HEK293 (cell line): ENCODE measurements at regions not wholly inside any gene's neighbourhood (a gene's known extent, or its start where the extent isn't known, plus 50 kb on each side); places are given as distances from the start of the nearest gene placed in this dataset.

Experiments used
- CTCF ChIA-PET: fragments of 350-600 bp; formaldehyde crosslinking; extraction: SDS; loops from one replicate; lab custom pipeline; 2021; ENCODE audit warnings: antibody characterized with exemption; lab: Yijun Ruan, JAX
- POLR2A ChIA-PET: fragments of 300-600 bp; formaldehyde crosslinking; extraction: SDS; loops from one replicate; lab custom pipeline; 2020; ENCODE audit warnings: antibody characterized with exemption, inconsistent platforms; lab: Yijun Ruan, JAX
- H3K27ac ChIP-seq: fragments of 200-500 bp; sonication (Bioruptor generic); 2 replicates; pipeline ENCODE4 v1.5.1; 2014; ENCODE audit warnings: low read depth, low read length, control low read depth, inconsistent platforms; ENCODE audit errors: extremely low read depth
- H3K36me3 ChIP-seq, 2 experiments: fragments of 200-500 bp in 1 of 2; sonication (Bioruptor generic) in 1 of 2; 1 replicate in 1 of 2; 2 replicates in 1 of 2; pipeline ENCODE4 v1.5.1; 2014 to 2017; ENCODE audit warnings: inconsistent platforms in 2 of 2, low read length in 2 of 2; ENCODE audit not compliant: control insufficient read depth in 2 of 2, insufficient read depth in 1 of 2
- H3K4me1 ChIP-seq: fragments of 200-500 bp; sonication (Bioruptor generic); 2 replicates; pipeline ENCODE4 v1.5.1; 2014; ENCODE audit warnings: mild to moderate bottlenecking, low read length, inconsistent platforms; ENCODE audit not compliant: control insufficient read depth, insufficient read depth
- H3K4me3 ChIP-seq: 2 replicates; pipeline ENCODE4 v1.5.1; 2011; ENCODE audit warnings: low read depth, mild to moderate bottlenecking, control low read depth, low read length, moderate library complexity
- H3K9me3 ChIP-seq: fragments of 200-500 bp; sonication (Bioruptor generic); 2 replicates; pipeline ENCODE4 v1.5.1; 2014; ENCODE audit warnings: low read depth, low read length, inconsistent platforms; ENCODE audit not compliant: control insufficient read depth, insufficient read depth
- MEIS1 ChIP-seq: sonication (generic); formaldehyde crosslinking; IDR thresholded peaks from 2 replicates; pipeline ENCODE4 v1.8.1; 2022; ENCODE audit warnings: missing genetic modification reagents, mild to moderate bottlenecking, borderline replicate concordance
- PRDM2 ChIP-seq: fragments of 450-650 bp; formaldehyde crosslinking; IDR thresholded peaks from 2 replicates; pipeline ENCODE4 v1.5.1; 2016; ENCODE audit warnings: missing biosample characterization, missing genetic modification characterization, borderline replicate concordance
- ZNF521 ChIP-seq: fragments of 450-650 bp; formaldehyde crosslinking; IDR thresholded peaks from 2 replicates; pipeline ENCODE4 v1.5.1; 2017; ENCODE audit warnings: missing biosample characterization, mild to moderate bottlenecking, missing genetic modification characterization
- ZSCAN16 ChIP-seq: fragments of 450-650 bp; formaldehyde crosslinking; IDR thresholded peaks from 2 replicates; pipeline ENCODE4 v1.5.1; 2016; ENCODE audit warnings: missing biosample characterization, missing genetic modification characterization

GRCh38 chr12:48422060-48422459 is 50.3 kb upstream of the ANP32D start:
- Histone ChIP-seq H3K4me3 (no peak overlapping the region), H3K4me1 (no peaks in the 10 kb centered on the region), H3K27ac (no peak overlapping the region), H3K36me3 (no peaks in the 10 kb centered on the region), H3K9me3 (no peaks in the 10 kb centered on the region)
- POLR2A ChIA-PET = no interaction called here
- CTCF ChIA-PET = interaction anchor here (0.6 kb wide), 1 partner anchor 586 kb away, joined by 3 read pairs; no protein-coding TSS in a partner anchor
- TF ChIP-seq ZNF521 = no peak
- no peak for TF ChIP-seq PRDM2 (tag by site-specific recombination)
- TF ChIP-seq MEIS1 (CRISPR knock-in tag) = no peak
- no peak for TF ChIP-seq ZSCAN16 (tag by site-specific recombination)
